Calu3 (cell line): ENCODE measurements at regions not wholly inside any gene's neighbourhood (a gene's known extent, or its start where the extent isn't known, plus 50 kb on each side); places are given as distances from the start of the nearest gene placed in this dataset.

Source experiments
- BruUV-seq: library from RNA; stranded (reverse); fragments of 400-500 nt; replicated peaks from 2 replicates; lab custom pipeline; 2021; lab: Mats Ljungman, UMichigan
- CTCF ChIA-PET: fragments of 300-600 bp; sonication (Branson Sonifier 250); formaldehyde crosslinking; loops from one replicate; lab custom pipeline; 2022; ENCODE audit warnings: antibody characterized with exemption; lab: Charles Lee
- DNase-seq: peaks from one replicate; pipeline ENCODE4 v3.0.0; 2022
- H3K27ac Mint-ChIP-seq: one replicate; pipeline ENCODE4 v1.8.0; 2022; ENCODE audit warnings: mixed read lengths; ENCODE audit not compliant: unreplicated experiment
- H3K27me3 Mint-ChIP-seq: one replicate; pipeline ENCODE4 v1.8.0; 2022; ENCODE audit warnings: mixed read lengths; ENCODE audit not compliant: unreplicated experiment
- H3K36me3 Mint-ChIP-seq: one replicate; pipeline ENCODE4 v1.8.0; 2022; ENCODE audit warnings: mild to moderate bottlenecking, moderate library complexity, mixed read lengths; ENCODE audit not compliant: insufficient read depth, unreplicated experiment
- H3K4me1 Mint-ChIP-seq: one replicate; pipeline ENCODE4 v1.8.0; 2022; ENCODE audit warnings: mild to moderate bottlenecking, low read depth, mixed read lengths; ENCODE audit not compliant: unreplicated experiment
- H3K4me3 Mint-ChIP-seq: one replicate; pipeline ENCODE4 v1.8.0; 2022; ENCODE audit warnings: mild to moderate bottlenecking, low read depth, moderate library complexity, mixed read lengths; ENCODE audit not compliant: unreplicated experiment
- H3K9me3 Mint-ChIP-seq: one replicate; pipeline ENCODE4 v1.8.0; 2022; ENCODE audit warnings: low read depth, mixed read lengths; ENCODE audit not compliant: unreplicated experiment
- intact Hi-C: fragments of 100-400 bp; cut with micrococcal nuclease; formaldehyde crosslinking; loops from one replicate; pipeline ENCODE4 v1.10.0; 2022; ENCODE audit not compliant: unreplicated experiment
- TF ChIP-seq, protein P1 (sequence below): fragments of 200-600 bp; IDR thresholded peaks from one replicate; pipeline ENCODE4 v1.8.0; 2022; ENCODE audit warnings: antibody characterized with exemption; ENCODE audit not compliant: unreplicated experiment

- CTCF ChIA-PET, result no interaction called here
- Mint-ChIP-seq H3K27me3 (no peaks in the 10 kb centered on the region), H3K4me3 (no peak overlapping the region), H3K27ac (no peak overlapping the region), H3K9me3 (no peaks in the 10 kb centered on the region), H3K36me3 (no peaks in the 10 kb centered on the region), H3K4me1 (peaks cover 3% of the 10 kb centered on the region)
- DNase-seq, result no peak
- no TSS peak for BruUV-seq
- intact Hi-C loops, result no loop called here
- TF ChIP-seq, protein P1, sequence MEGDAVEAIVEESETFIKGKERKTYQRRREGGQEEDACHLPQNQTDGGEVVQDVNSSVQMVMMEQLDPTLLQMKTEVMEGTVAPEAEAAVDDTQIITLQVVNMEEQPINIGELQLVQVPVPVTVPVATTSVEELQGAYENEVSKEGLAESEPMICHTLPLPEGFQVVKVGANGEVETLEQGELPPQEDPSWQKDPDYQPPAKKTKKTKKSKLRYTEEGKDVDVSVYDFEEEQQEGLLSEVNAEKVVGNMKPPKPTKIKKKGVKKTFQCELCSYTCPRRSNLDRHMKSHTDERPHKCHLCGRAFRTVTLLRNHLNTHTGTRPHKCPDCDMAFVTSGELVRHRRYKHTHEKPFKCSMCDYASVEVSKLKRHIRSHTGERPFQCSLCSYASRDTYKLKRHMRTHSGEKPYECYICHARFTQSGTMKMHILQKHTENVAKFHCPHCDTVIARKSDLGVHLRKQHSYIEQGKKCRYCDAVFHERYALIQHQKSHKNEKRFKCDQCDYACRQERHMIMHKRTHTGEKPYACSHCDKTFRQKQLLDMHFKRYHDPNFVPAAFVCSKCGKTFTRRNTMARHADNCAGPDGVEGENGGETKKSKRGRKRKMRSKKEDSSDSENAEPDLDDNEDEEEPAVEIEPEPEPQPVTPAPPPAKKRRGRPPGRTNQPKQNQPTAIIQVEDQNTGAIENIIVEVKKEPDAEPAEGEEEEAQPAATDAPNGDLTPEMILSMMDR, result no peak
Observed at GRCh38 chr14:51307551-51307950, 67.5 kb downstream of the TMX1 start.

GRCh38 chr14:51308866-51309265 is 68.8 kb downstream of the TMX1 start:
- no peaks in the 10 kb centered on the region for H3K27me3 Mint-ChIP-seq
- intact Hi-C loops, result no loop called here
- no peaks in the 10 kb centered on the region for H3K4me1 Mint-ChIP-seq
- BruUV-seq, result no TSS peak
- H3K9me3 Mint-ChIP-seq, result no peaks in the 10 kb centered on the region
- CTCF ChIA-PET, result interaction anchor here (0.6 kb wide), 1 partner anchor 248 kb away, joined by 8 read pairs; no protein-coding TSS in a partner anchor
- no peak overlapping the region for H3K27ac Mint-ChIP-seq
- no peak overlapping the region for H3K4me3 Mint-ChIP-seq
- TF ChIP-seq, protein P1, result no peak
- no peaks in the 10 kb centered on the region for H3K36me3 Mint-ChIP-seq
- DNase-seq, result no peak

- H3K27ac Mint-ChIP-seq, result no peak overlapping the region
- BruUV-seq, result no TSS peak
- no peak for DNase-seq
- H3K9me3 Mint-ChIP-seq, result no peaks in the 10 kb centered on the region
- H3K36me3 Mint-ChIP-seq, result no peaks in the 10 kb centered on the region
- no peak overlapping the region for H3K4me3 Mint-ChIP-seq
- CTCF ChIA-PET, result no interaction called here
- intact Hi-C loops, result no loop called here
- H3K4me1 Mint-ChIP-seq, result peaks cover 4% of the 10 kb centered on the region
- TF ChIP-seq, protein P1, result no peak
- no peaks in the 10 kb centered on the region for H3K27me3 Mint-ChIP-seq
Observed at GRCh38 chr14:51310505-51310944, 70.5 kb downstream of the TMX1 start.

DNA sequence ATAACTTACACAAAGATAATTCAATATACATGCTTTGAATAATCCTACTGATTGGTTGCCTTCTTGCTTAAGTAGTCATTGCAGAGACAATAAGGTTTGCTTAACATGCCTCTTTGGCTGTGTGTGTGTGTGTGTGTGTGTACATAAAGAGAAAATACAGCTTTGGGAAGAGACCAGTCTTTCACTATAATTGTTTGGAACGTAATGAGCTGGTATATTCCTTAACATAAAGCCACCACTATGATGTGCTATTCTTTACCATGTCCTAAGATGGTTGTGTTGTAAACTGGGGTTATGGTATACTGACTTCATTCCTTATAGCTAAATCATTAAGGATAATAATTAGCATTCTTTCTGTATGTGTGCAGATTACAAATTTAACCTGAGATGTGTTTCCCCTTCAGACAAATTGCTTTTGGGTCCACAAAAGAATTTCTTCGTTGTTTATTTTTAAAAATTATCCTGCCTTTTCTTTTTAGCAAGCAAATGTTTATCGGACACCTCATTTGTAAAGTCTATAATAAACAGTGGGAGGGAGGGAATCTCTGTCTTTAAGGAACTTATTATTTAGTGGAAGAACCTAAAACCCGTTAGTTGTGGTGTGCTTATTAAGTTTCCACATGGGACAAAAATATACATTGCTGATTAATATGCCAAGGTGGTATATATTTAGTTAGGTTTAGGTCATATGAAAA is 74.4 kb downstream of the TMX1 start:
- TF ChIP-seq, protein P1, result no peak

More for the DNA sequence above, 74.4 kb downstream of the TMX1 start:
- Mint-ChIP-seq H3K9me3 (no peaks in the 10 kb centered on the region), H3K27ac (no peak overlapping the region), H3K27me3 (no peaks in the 10 kb centered on the region), H3K4me3 (no peak overlapping the region), H3K4me1 (peaks cover 21% of the 10 kb centered on the region), H3K36me3 (no peaks in the 10 kb centered on the region)
- CTCF ChIA-PET, result no interaction called here
- no TSS peak for BruUV-seq
- intact Hi-C loops, result no loop called here
- DNase-seq, result no peak
